Erythroblast (primary cell): ENCODE measurements at regions not wholly inside any gene's neighbourhood (a gene's known extent, or its start where the extent isn't known, plus 50 kb on each side); places are given as distances from the start of the nearest gene placed in this dataset.

ENCODE experiments used
- GATA1 ChIP-seq: IDR thresholded peaks from 2 replicates; pipeline ENCODE4 v1.6.1; 2011; ENCODE audit warnings: low read depth, mild to moderate bottlenecking, control low read depth, low read length, moderate library complexity
- POLR2A ChIP-seq: IDR thresholded peaks from 2 replicates; pipeline ENCODE4 v1.6.1; 2011; ENCODE audit warnings: mild to moderate bottlenecking, low read length

GRCh38 chr11:45337583-45338360 lies 51.6 kb upstream of the SYT13 start:
- TF ChIP-seq POLR2A (no peak), GATA1 (no peak)
